WTC11 (cell line): ENCODE measurements at regions not wholly inside any gene's neighbourhood (a gene's known extent, or its start where the extent isn't known, plus 50 kb on each side); places are given as distances from the start of the nearest gene placed in this dataset.

Source experiments
- ATAC-seq: fragments of 200-7000 bp; cut with Tn5 transposase; 2 replicates; pipeline ENCODE4 v1.10.0; 2021; ENCODE audit warnings: mild to moderate bottlenecking, moderate library complexity
- CTCF ChIA-PET: fragments of 300-600 bp; sonication (Branson Sonifier 250); formaldehyde crosslinking; loops from one replicate; lab custom pipeline; 2021; ENCODE audit warnings: antibody characterized with exemption; lab: Charles Lee
- POLR2A ChIA-PET: fragments of 350-600 bp; sonication (Branson Sonifier 250); formaldehyde crosslinking; loops from one replicate; lab custom pipeline; 2021; ENCODE audit warnings: antibody characterized with exemption; lab: Charles Lee
- DNase-seq: peaks from one replicate; pipeline ENCODE4 v3.0.0; 2021; ENCODE audit warnings: low spot score
- H3K27ac Mint-ChIP-seq: 2 replicates; pipeline ENCODE4 v1.8.0; 2021; ENCODE audit warnings: mixed read lengths
- H3K27me3 Mint-ChIP-seq: 2 replicates; pipeline ENCODE4 v1.8.0; 2021; ENCODE audit warnings: low read depth, mild to moderate bottlenecking, moderate library complexity, mixed read lengths
- H3K36me3 Mint-ChIP-seq: 2 replicates; pipeline ENCODE4 v1.8.0; 2021; ENCODE audit warnings: mixed read lengths
- H3K4me1 Mint-ChIP-seq: 2 replicates; pipeline ENCODE4 v1.8.0; 2022; ENCODE audit warnings: mixed read lengths
- H3K4me3 Mint-ChIP-seq: 2 replicates; pipeline ENCODE4 v1.8.0; 2021; ENCODE audit warnings: mild to moderate bottlenecking, moderate library complexity, mixed read lengths
- H3K9me3 Mint-ChIP-seq: 2 replicates; pipeline ENCODE4 v1.8.0; 2021; ENCODE audit warnings: mixed read lengths
- AFF4 ChIP-seq: sonication (generic); formaldehyde crosslinking; IDR thresholded peaks from 2 replicates; pipeline ENCODE4 v1.8.1; 2023; ENCODE audit warnings: mild to moderate bottlenecking, missing genetic modification reagents, borderline replicate concordance
- CBFB ChIP-seq: sonication (generic); formaldehyde crosslinking; IDR thresholded peaks from 2 replicates; pipeline ENCODE4 v1.8.1; 2022; ENCODE audit warnings: mild to moderate bottlenecking, low read depth, missing genetic modification reagents
- CTCF ChIP-seq: fragments of 200-600 bp; IDR thresholded peaks from 2 replicates; pipeline ENCODE4 v1.8.0; 2022; ENCODE audit warnings: antibody characterized with exemption
- ELF4 ChIP-seq: sonication (generic); formaldehyde crosslinking; IDR thresholded peaks from 2 replicates; pipeline ENCODE4 v1.8.1; 2022; ENCODE audit warnings: low read depth, mild to moderate bottlenecking, moderate library complexity, missing genetic modification reagents
- ETV6 ChIP-seq: sonication (generic); formaldehyde crosslinking; IDR thresholded peaks from 2 replicates; pipeline ENCODE4 v1.8.1; 2022; ENCODE audit warnings: mild to moderate bottlenecking, missing genetic modification reagents
- FOXJ3 ChIP-seq: sonication (generic); formaldehyde crosslinking; IDR thresholded peaks from 2 replicates; pipeline ENCODE4 v1.9.0; 2021; ENCODE audit warnings: missing genetic modification reagents, mild to moderate bottlenecking, borderline replicate concordance
- GABPB1 ChIP-seq: sonication (generic); formaldehyde crosslinking; IDR thresholded peaks from 2 replicates; pipeline ENCODE4 v1.8.1; 2023; ENCODE audit warnings: mild to moderate bottlenecking, missing genetic modification reagents
- GTF2I ChIP-seq: fragments of 250-450 bp; sonication (Bioruptor Pico); conservative IDR thresholded peaks from 2 replicates; pipeline ENCODE4 v1.4.0; 2021; ENCODE audit warnings: mild to moderate bottlenecking
- HMGA2 ChIP-seq: fragments of 250-450 bp; sonication (Bioruptor Pico); IDR thresholded peaks from 2 replicates; pipeline ENCODE4 v1.4.0; 2021; ENCODE audit warnings: mild to moderate bottlenecking, moderate library complexity
- IRF2 ChIP-seq: sonication (generic); formaldehyde crosslinking; IDR thresholded peaks from 2 replicates; pipeline ENCODE4 v1.8.0; 2022; ENCODE audit warnings: low read depth, missing genetic modification reagents, borderline replicate concordance
- NR3C1 ChIP-seq: sonication (generic); formaldehyde crosslinking; conservative IDR thresholded peaks from 2 replicates; pipeline ENCODE4 v1.8.1; 2023; ENCODE audit warnings: low read depth, mild to moderate bottlenecking, missing genetic modification reagents
- PRRX2 ChIP-seq: fragments of 250-450 bp; sonication (Bioruptor Pico); IDR thresholded peaks from 2 replicates; pipeline ENCODE4 v1.8.0; 2021; ENCODE audit warnings: mild to moderate bottlenecking
- SMAD3 ChIP-seq: sonication (generic); formaldehyde crosslinking; IDR thresholded peaks from 2 replicates; pipeline ENCODE4 v1.8.0; 2022; ENCODE audit warnings: missing genetic modification reagents, mild to moderate bottlenecking, borderline replicate concordance
- STAT6 ChIP-seq: sonication (generic); formaldehyde crosslinking; conservative IDR thresholded peaks from 2 replicates; pipeline ENCODE4 v1.8.1; 2023; ENCODE audit warnings: mild to moderate bottlenecking, low read depth, missing genetic modification reagents, moderate library complexity
- ZBTB21 ChIP-seq: sonication (generic); formaldehyde crosslinking; IDR thresholded peaks from 2 replicates; pipeline ENCODE4 v1.8.1; 2023; ENCODE audit warnings: mild to moderate bottlenecking, missing genetic modification reagents, borderline replicate concordance
- ZNF219 ChIP-seq: sonication (generic); formaldehyde crosslinking; IDR thresholded peaks from 2 replicates; pipeline ENCODE4 v1.8.0; 2023; ENCODE audit warnings: missing genetic modification reagents, mild to moderate bottlenecking, borderline replicate concordance
- ZNF423 ChIP-seq: fragments of 250-450 bp; sonication (Bioruptor Pico); IDR thresholded peaks from 2 replicates; pipeline ENCODE4 v2.1.2; 2022; ENCODE audit warnings: mild to moderate bottlenecking, moderate library complexity
- TF ChIP-seq, protein P1 (sequence below): sonication (generic); formaldehyde crosslinking; conservative IDR thresholded peaks from 2 replicates; pipeline ENCODE4 v1.8.1; 2022; ENCODE audit warnings: mild to moderate bottlenecking, missing genetic modification reagents
- TF ChIP-seq, protein P2 (sequence below): sonication (generic); formaldehyde crosslinking; IDR thresholded peaks from 2 replicates; pipeline ENCODE4 v1.8.1; 2023; ENCODE audit warnings: mild to moderate bottlenecking, missing genetic modification reagents, moderate library complexity
- TF ChIP-seq, protein P3 (sequence below): sonication (generic); formaldehyde crosslinking; IDR thresholded peaks from 2 replicates; pipeline ENCODE4 v1.8.0; 2023; ENCODE audit warnings: missing genetic modification reagents
- TF ChIP-seq, protein P4 (sequence below): sonication (generic); formaldehyde crosslinking; IDR thresholded peaks from 2 replicates; pipeline ENCODE4 v1.8.1; 2023; ENCODE audit warnings: mild to moderate bottlenecking, moderate library complexity, missing genetic modification reagents
- TF ChIP-seq, protein P5 (sequence below): sonication (generic); formaldehyde crosslinking; IDR thresholded peaks from 2 replicates; pipeline ENCODE4 v1.8.1; 2022; ENCODE audit warnings: missing genetic modification reagents, borderline replicate concordance

DNA sequence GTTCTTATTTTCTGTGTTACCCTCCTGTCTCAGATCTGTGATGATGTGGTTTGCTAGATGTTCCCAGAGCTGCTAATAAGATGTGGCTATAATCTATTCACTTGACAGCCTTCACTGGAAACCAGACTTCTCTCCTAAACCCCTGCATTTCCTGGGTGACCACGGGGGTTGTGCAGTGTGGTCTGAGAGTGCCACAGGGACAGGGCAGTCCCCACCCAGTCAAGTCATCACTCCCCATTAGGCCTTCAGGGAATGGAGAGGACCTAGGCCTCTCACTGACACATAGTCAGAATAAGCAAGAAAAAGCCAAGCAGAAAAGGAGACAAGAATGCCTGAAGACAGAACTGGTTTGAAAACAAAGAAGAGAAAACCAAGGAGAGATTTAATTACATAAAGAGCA, 58.3 kb downstream of the GJD2 start (continued):
- TF ChIP-seq, protein P1, sequence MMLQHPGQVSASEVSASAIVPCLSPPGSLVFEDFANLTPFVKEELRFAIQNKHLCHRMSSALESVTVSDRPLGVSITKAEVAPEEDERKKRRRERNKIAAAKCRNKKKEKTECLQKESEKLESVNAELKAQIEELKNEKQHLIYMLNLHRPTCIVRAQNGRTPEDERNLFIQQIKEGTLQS (CRISPR knock-in tag): no peak
- no peak for TF ChIP-seq ZNF423 (CRISPR knock-in tag)
- TF ChIP-seq IRF2 (CRISPR knock-in tag): no peak
- no peak for TF ChIP-seq SMAD3
- no peak for TF ChIP-seq STAT6
- TF ChIP-seq ELF4 (CRISPR knock-in tag): no peak
- no peak for TF ChIP-seq ETV6 (CRISPR knock-in tag)
- TF ChIP-seq AFF4 (CRISPR knock-in tag): no peak
- TF ChIP-seq, protein P2, sequence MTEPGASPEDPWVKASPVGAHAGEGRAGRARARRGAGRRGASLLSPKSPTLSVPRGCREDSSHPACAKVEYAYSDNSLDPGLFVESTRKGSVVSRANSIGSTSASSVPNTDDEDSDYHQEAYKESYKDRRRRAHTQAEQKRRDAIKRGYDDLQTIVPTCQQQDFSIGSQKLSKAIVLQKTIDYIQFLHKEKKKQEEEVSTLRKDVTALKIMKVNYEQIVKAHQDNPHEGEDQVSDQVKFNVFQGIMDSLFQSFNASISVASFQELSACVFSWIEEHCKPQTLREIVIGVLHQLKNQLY: no peak
- TF ChIP-seq, protein P3, sequence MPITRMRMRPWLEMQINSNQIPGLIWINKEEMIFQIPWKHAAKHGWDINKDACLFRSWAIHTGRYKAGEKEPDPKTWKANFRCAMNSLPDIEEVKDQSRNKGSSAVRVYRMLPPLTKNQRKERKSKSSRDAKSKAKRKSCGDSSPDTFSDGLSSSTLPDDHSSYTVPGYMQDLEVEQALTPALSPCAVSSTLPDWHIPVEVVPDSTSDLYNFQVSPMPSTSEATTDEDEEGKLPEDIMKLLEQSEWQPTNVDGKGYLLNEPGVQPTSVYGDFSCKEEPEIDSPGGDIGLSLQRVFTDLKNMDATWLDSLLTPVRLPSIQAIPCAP (CRISPR knock-in tag): no peak
- no peak for TF ChIP-seq PRRX2
- TF ChIP-seq GABPB1 (CRISPR knock-in tag): no peak
- no peak for TF ChIP-seq CBFB

DNA sequence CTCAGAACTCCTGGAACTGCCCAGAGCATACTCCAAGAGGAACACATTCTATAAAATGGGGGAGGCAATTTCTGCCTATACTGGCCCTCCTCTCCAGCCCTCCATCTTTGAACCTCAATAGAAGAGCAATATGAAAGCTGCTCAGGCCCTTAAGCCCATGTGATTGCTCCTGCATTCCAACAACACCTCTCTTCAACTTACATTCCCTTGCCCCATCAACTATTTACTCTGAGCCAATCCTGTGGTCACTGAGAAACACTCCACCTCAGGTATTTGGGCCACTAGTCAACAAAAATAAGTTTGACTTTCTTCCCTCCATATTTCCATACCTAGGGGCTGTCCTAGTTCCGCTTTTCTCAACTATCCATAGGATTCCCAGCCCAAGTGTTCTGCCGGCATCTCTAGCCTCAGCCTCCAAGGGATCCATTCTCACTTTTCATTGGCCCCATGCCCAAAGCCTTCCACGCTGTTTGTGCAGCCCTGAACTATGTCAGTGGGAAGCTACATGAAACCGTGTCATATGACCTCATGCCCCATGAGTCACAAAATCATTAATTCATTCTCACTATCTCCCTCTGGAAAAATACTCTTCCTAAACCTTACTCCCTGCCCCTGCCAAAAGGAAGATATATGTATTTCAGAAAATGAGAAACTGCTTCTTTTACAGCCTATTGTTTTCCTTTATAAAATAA, 61.6 kb downstream of the GJD2 start:
- no peak for DNase-seq
- CTCF ChIA-PET: no interaction called here
- H3K27ac Mint-ChIP-seq: no peak overlapping the region
- no peak for TF ChIP-seq FOXJ3 (CRISPR knock-in tag)
- TF ChIP-seq HMGA2 (CRISPR knock-in tag): no peak
- TF ChIP-seq ZBTB21 (CRISPR knock-in tag): no peak
- TF ChIP-seq NR3C1: no peak
- TF ChIP-seq, protein P4, sequence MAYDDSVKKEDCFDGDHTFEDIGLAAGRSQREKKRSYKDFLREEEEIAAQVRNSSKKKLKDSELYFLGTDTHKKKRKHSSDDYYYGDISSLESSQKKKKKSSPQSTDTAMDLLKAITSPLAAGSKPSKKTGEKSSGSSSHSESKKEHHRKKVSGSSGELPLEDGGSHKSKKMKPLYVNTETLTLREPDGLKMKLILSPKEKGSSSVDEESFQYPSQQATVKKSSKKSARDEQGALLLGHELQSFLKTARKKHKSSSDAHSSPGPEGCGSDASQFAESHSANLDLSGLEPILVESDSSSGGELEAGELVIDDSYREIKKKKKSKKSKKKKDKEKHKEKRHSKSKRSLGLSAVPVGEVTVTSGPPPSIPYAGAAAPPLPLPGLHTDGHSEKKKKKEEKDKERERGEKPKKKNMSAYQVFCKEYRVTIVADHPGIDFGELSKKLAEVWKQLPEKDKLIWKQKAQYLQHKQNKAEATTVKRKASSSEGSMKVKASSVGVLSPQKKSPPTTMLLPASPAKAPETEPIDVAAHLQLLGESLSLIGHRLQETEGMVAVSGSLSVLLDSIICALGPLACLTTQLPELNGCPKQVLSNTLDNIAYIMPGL: no peak
- no peak for TF ChIP-seq GTF2I
- TF ChIP-seq ZNF219: no peak
- no peak for TF ChIP-seq ZNF423 (CRISPR knock-in tag)
- TF ChIP-seq, protein P5, sequence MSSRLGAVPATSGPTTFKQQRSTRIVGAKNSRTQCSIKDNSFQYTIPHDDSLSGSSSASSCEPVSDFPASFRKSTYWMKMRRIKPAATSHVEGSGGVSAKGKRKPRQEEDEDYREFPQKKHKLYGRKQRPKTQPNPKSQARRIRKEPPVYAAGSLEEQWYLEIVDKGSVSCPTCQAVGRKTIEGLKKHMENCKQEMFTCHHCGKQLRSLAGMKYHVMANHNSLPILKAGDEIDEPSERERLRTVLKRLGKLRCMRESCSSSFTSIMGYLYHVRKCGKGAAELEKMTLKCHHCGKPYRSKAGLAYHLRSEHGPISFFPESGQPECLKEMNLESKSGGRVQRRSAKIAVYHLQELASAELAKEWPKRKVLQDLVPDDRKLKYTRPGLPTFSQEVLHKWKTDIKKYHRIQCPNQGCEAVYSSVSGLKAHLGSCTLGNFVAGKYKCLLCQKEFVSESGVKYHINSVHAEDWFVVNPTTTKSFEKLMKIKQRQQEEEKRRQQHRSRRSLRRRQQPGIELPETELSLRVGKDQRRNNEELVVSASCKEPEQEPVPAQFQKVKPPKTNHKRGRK: no peak
- no peak for TF ChIP-seq CTCF

More for the DNA sequence above, 61.6 kb downstream of the GJD2 start:
- peaks cover 23% of the 10 kb centered on the region for H3K4me1 Mint-ChIP-seq
- no peaks in the 10 kb centered on the region for H3K36me3 Mint-ChIP-seq
- H3K27me3 Mint-ChIP-seq: no peaks in the 10 kb centered on the region; the same call in 1 of the 2 replicates
- peaks cover 22% of the 10 kb centered on the region for H3K9me3 Mint-ChIP-seq
- no peak overlapping the region for H3K4me3 Mint-ChIP-seq
- POLR2A ChIA-PET: no interaction called here
- no peak for ATAC-seq
